Pons (tissue), 1 donor: ENCODE measurements at regions not wholly inside any gene's neighbourhood (a gene's known extent, or its start where the extent isn't known, plus 50 kb on each side); places are given as distances from the start of the nearest gene placed in this dataset.
"Not testable (repeated sequence)": the region's sequence is repeated elsewhere in the genome, so short reads cannot be mapped to it uniquely, and the experiment has no call there.

ENCODE experiments used
- DNase-seq: peaks from one replicate; pipeline ENCODE4 v3.0.0-alpha.2; 2016; ENCODE audit warnings: low spot score

- DNase-seq = no peak
Measured at GRCh38 chrX:147228153-147228552, 413.6 kb upstream of the CXorf51A start.

- no peak for DNase-seq
Measured at GRCh38 chrX:147226801-147227200, 412.3 kb upstream of the CXorf51A start.

GRCh38 chrX:147217334-147217733 lies 402.8 kb upstream of the CXorf51A start:
- peak; percentile 46 for DNase-seq

- DNase-seq = not testable (repeated sequence)
Measured at GRCh38 chrX:147200494-147200893, 385.9 kb upstream of the CXorf51A start.

GRCh38 chrX:147191361-147191760 lies 376.8 kb upstream of the CXorf51A start:
- DNase-seq = no peak

- DNase-seq = no peak
Measured at GRCh38 chrX:147183161-147183560, 368.6 kb upstream of the CXorf51A start.

- DNase-seq = no peak
Measured at GRCh38 chrX:147180886-147181285, 366.3 kb upstream of the CXorf51A start.

GRCh38 chrX:147179625-147180024 lies 365.1 kb upstream of the CXorf51A start:
- DNase-seq = no peak

GRCh38 chrX:147174591-147174990 lies 360.0 kb upstream of the CXorf51A start:
- no peak for DNase-seq

- DNase-seq = no peak
Measured at GRCh38 chrX:147173594-147173993, 359.1 kb upstream of the CXorf51A start.

- no peak for DNase-seq
Measured at GRCh38 chrX:147170993-147171392, 356.4 kb upstream of the CXorf51A start.
